ENCODE measurements at regions not wholly inside any gene's neighbourhood (a gene's known extent, or its start where the extent isn't known, plus 50 kb on each side); places are given as distances from the start of the nearest gene placed in this dataset.
A peak's percentile ranks its signal among the peaks of the same experiment; 100 is the strongest.

- Histone ChIP-seq H3K36me3 (no peaks in the 10 kb centered on the region), H3K4me3 (no peak overlapping the region), H3K27ac (peak overlapping the region; percentile 7 to 81 (median 64)), H3K9me3 (no peaks in the 10 kb centered on the region), H3K27me3 (no peaks in the 10 kb centered on the region), H3K4me1 (peaks cover 4 to 20% (median 8%) of the 10 kb centered on the region in 4 donors)
- TF ChIP-seq EP300 (IDR thresholded peaks at IDR 0.05; ENCODE audit: low read depth) (no peak), POLR2AphosphoS5 (IDR thresholded peaks at IDR 0.05) (no peak), CTCF (IDR thresholded peaks at IDR 0.05) (no peak), POLR2A (IDR thresholded peaks at IDR 0.05) (no peak)
- in situ Hi-C loops (cut with MboI; ENCODE audit: low pct_ligation_motif_present in 1 of 4, low pct_unique_long_range_greater_than_20kb in 1 of 4, low sequenced_read_pairs in 3 of 4) (no loop called here), intact Hi-C loops (cut with DNase I; ENCODE audit: low total_unique reads) (no loop called here)
- WGBS, 2 donors (ENCODE audit: low coverage in 1 of 2): 56% methylated on average over 10 of the region's 10 CpGs; no CpG with 5 or more reads in 1 of the 2 donors
- no peak for DNase-seq
Observed at GRCh38 chr13:44160591-44161191, 212.9 kb upstream of the SERP2 start.

GRCh38 chr13:44163108-44163507 is 210.5 kb upstream of the SERP2 start:
- Histone ChIP-seq H3K4me3 (no peak overlapping the region), H3K27ac (no peak overlapping the region), H3K9me3 (no peaks in the 10 kb centered on the region), H3K27me3 (no peaks in the 10 kb centered on the region), H3K36me3 (peaks cover 0 to 1% (median 0%) of the 10 kb centered on the region in 4 donors), H3K4me1 (peaks cover 0 to 10% (median 4%) of the 10 kb centered on the region in 4 donors)
- 89 to 97% methylated on average over 4 of the region's 4 CpGs for WGBS, 2 donors (ENCODE audit: low coverage in 1 of 2)
- in situ Hi-C loops (cut with MboI; ENCODE audit: low pct_ligation_motif_present in 1 of 4, low pct_unique_long_range_greater_than_20kb in 1 of 4, low sequenced_read_pairs in 3 of 4) (no loop called here), intact Hi-C loops (cut with DNase I; ENCODE audit: low total_unique reads) (no loop called here)
- DNase-seq: no peak
- TF ChIP-seq POLR2A (IDR thresholded peaks at IDR 0.05): no peak
- no peak for TF ChIP-seq CTCF (IDR thresholded peaks at IDR 0.05)
- no peak for TF ChIP-seq POLR2AphosphoS5 (IDR thresholded peaks at IDR 0.05)
- no peak for TF ChIP-seq EP300 (IDR thresholded peaks at IDR 0.05; ENCODE audit: low read depth)

- H3K4me3 ChIP-seq: no peak overlapping the region
- 84 to 87% methylated on average over 2 of the region's 2 CpGs for WGBS, 2 donors (ENCODE audit: low coverage in 1 of 2)
- H3K4me1 ChIP-seq: peaks cover 0 to 6% (median 3%) of the 10 kb centered on the region in 4 donors
- H3K27ac ChIP-seq: no peak overlapping the region
- TF ChIP-seq CTCF (IDR thresholded peaks at IDR 0.05): no peak
- no peak for TF ChIP-seq EP300 (IDR thresholded peaks at IDR 0.05; ENCODE audit: low read depth)
- TF ChIP-seq POLR2AphosphoS5 (IDR thresholded peaks at IDR 0.05): no peak
- TF ChIP-seq POLR2A (IDR thresholded peaks at IDR 0.05): no peak
- no peak for DNase-seq
- H3K36me3 ChIP-seq: peaks cover 0 to 1% (median 0%) of the 10 kb centered on the region in 4 donors
- in situ Hi-C loops (cut with MboI; ENCODE audit: low pct_ligation_motif_present in 1 of 4, low pct_unique_long_range_greater_than_20kb in 1 of 4, low sequenced_read_pairs in 3 of 4) (no loop called here), intact Hi-C loops (cut with DNase I; ENCODE audit: low total_unique reads) (no loop called here)
- H3K9me3 ChIP-seq: no peaks in the 10 kb centered on the region
- H3K27me3 ChIP-seq: no peaks in the 10 kb centered on the region
Observed at GRCh38 chr13:44165221-44165888, 208.3 kb upstream of the SERP2 start.

- Histone ChIP-seq H3K36me3 (peaks cover 0 to 1% (median 0%) of the 10 kb centered on the region in 4 donors), H3K4me3 (no peak overlapping the region), H3K27me3 (no peaks in the 10 kb centered on the region), H3K9me3 (no peaks in the 10 kb centered on the region), H3K27ac (no peak overlapping the region), H3K4me1 (peaks cover 0 to 3% (median 0%) of the 10 kb centered on the region in 4 donors)
- intact Hi-C loops (cut with DNase I; ENCODE audit: low total_unique reads): no loop called here
- in situ Hi-C loops (cut with MboI; ENCODE audit: low pct_ligation_motif_present in 1 of 4, low pct_unique_long_range_greater_than_20kb in 1 of 4, low sequenced_read_pairs in 3 of 4): no loop called here
- DNase-seq: no peak
- 82 to 83% methylated on average over 7 of the region's 7 CpGs for WGBS, 2 donors (ENCODE audit: low coverage in 1 of 2)
- TF ChIP-seq POLR2AphosphoS5 (IDR thresholded peaks at IDR 0.05) (no peak), POLR2A (IDR thresholded peaks at IDR 0.05) (no peak), CTCF (IDR thresholded peaks at IDR 0.05) (no peak), EP300 (IDR thresholded peaks at IDR 0.05; ENCODE audit: low read depth) (no peak)
Observed at GRCh38 chr13:44165889-44166496, 207.6 kb upstream of the SERP2 start.

All from transverse colon (tissue), 4 donors.